Right lobe of liver (tissue), 6 donors: ENCODE measurements at regions not wholly inside any gene's neighbourhood (a gene's known extent, or its start where the extent isn't known, plus 50 kb on each side); places are given as distances from the start of the nearest gene placed in this dataset.

Experiments
- ATAC-seq, 4 donors: fragments of 200-7000 bp; cut with Tn5 transposase; one replicate each; pipeline ENCODE4 v1.9.1; 2020; ENCODE audit warnings: mild to moderate bottlenecking in 4 of 4, moderate library complexity in 4 of 4
- DNase-seq, 3 donors: peaks; one replicate each; pipeline ENCODE4 v3.0.0-alpha.2; 2020
- H3K27ac ChIP-seq, 3 donors: fragments of 200-600 bp; one replicate each; pipeline ENCODE4 v1.8.0; 2022
- H3K27me3 ChIP-seq, 2 donors: fragments of 200-600 bp; one replicate each; pipeline ENCODE4 v1.8.0; 2022
- H3K36me3 ChIP-seq, 4 donors: fragments of 200-600 bp; sonication (generic) in 1 of 4; one replicate each; pipeline versions ENCODE4 v1.5.1 to v1.8.0; 2017 to 2022; ENCODE audit warnings: control low read depth in 1 of 4
- H3K4me1 ChIP-seq, 4 donors: fragments of 200-600 bp; sonication (generic) in 1 of 4; one replicate each; pipeline versions ENCODE4 v1.5.1 to v1.8.0; 2017 to 2022; ENCODE audit warnings: control low read depth in 1 of 4
- H3K4me3 ChIP-seq, 3 donors: fragments of 200-600 bp; one replicate each; pipeline ENCODE4 v1.8.0; 2022
- H3K9me3 ChIP-seq, 4 donors: fragments of 200-600 bp; sonication (generic) in 1 of 4; one replicate each; pipeline versions ENCODE4 v1.5.1 to v1.8.0; 2017 to 2022; ENCODE audit warnings: control low read depth in 1 of 4
- CTCF ChIP-seq, 4 donors: fragments of 200-600 bp in 3 of 4; fragments of 450-650 bp in 1 of 4; IDR thresholded peaks; one replicate each; pipeline versions ENCODE4 v1.5.1 to v1.8.0; 2016 to 2022; ENCODE audit warnings: antibody characterized with exemption in 4 of 4, mild to moderate bottlenecking in 2 of 4
- POLR2A ChIP-seq: fragments of 450-650 bp; IDR thresholded peaks from one replicate; pipeline ENCODE4 v1.6.1; 2017; ENCODE audit warnings: antibody characterized with exemption, mild to moderate bottlenecking
- WGBS: methylation state at CpG from one replicate; pipeline ENCODE4 v1.1.6; 2018; ENCODE audit warnings: low coverage, low lambda C conversion rate; ENCODE audit not compliant: insufficient coverage; ENCODE audit errors: missing lambda C conversion rate; 5-methylcytosine and 5-hydroxymethylcytosine counted together
- intact Hi-C, 2 donors: fragments of 100-400 bp; cut with DNase I; formaldehyde crosslinking; loops; one replicate each; pipeline versions ENCODE4 v1.11.2 to v1.14.1; 2022
- donor health status: DM: no; HTN: yes; CAD: no.
- donor health status: DM: no; HTN: no; CAD: no.
- donor health status: DM: no; HTN: no; CAD: no.
- donor health status: DM: no; HTN: yes; CAD: no.
- donor health status: DM: no; HTN: yes; CAD: no.

GRCh38 chr7:88457320-88457719 lies 150.6 kb upstream of the STEAP4 start:
- Histone ChIP-seq H3K36me3 (no peaks in the 10 kb centered on the region), H3K9me3 (no peaks in the 10 kb centered on the region), H3K27ac (no peak overlapping the region), H3K4me3 (no peak overlapping the region), H3K27me3 (no peaks in the 10 kb centered on the region), H3K4me1 (no peaks in the 10 kb centered on the region)
- TF ChIP-seq CTCF (IDR thresholded peaks at IDR 0.05) (no peak), POLR2A (no peak)
- 71% methylated on average over 1 of the region's 1 CpG for WGBS
- ATAC-seq (no peak), DNase-seq (no peak)
- intact Hi-C loops = no loop called here

GRCh38 chr7:88456490-88456889 lies 149.8 kb upstream of the STEAP4 start:
- intact Hi-C loops = no loop called here
- DNase-seq = no peak
- Histone ChIP-seq H3K36me3 (no peaks in the 10 kb centered on the region), H3K27ac (no peak overlapping the region), H3K4me3 (no peak overlapping the region), H3K27me3 (no peaks in the 10 kb centered on the region), H3K4me1 (no peaks in the 10 kb centered on the region), H3K9me3 (no peaks in the 10 kb centered on the region)
- TF ChIP-seq CTCF (IDR thresholded peaks at IDR 0.05) (no peak), POLR2A (no peak)
- 11% methylated on average over 1 of the region's 1 CpG for WGBS
- ATAC-seq = no peak

GRCh38 chr7:88455696-88456095 lies 149.0 kb upstream of the STEAP4 start:
- no peaks in the 10 kb centered on the region for H3K36me3 ChIP-seq
- DNase-seq = no peak
- H3K4me1 ChIP-seq = no peaks in the 10 kb centered on the region
- no peak overlapping the region for H3K27ac ChIP-seq
- intact Hi-C loops = no loop called here
- TF ChIP-seq POLR2A (no peak), CTCF (IDR thresholded peaks at IDR 0.05) (no peak)
- WGBS = 67% methylated on average over 1 of the region's 1 CpG
- H3K9me3 ChIP-seq = no peaks in the 10 kb centered on the region
- no peak for ATAC-seq
- H3K27me3 ChIP-seq = no peaks in the 10 kb centered on the region
- no peak overlapping the region for H3K4me3 ChIP-seq

- H3K27ac ChIP-seq = no peak overlapping the region
Observed at GRCh38 chr7:88452646-88453045, 146.0 kb upstream of the STEAP4 start.

More at GRCh38 chr7:88452646-88453045, 146.0 kb upstream of the STEAP4 start:
- Histone ChIP-seq H3K36me3 (no peaks in the 10 kb centered on the region), H3K4me3 (no peak overlapping the region), H3K27me3 (no peaks in the 10 kb centered on the region), H3K9me3 (no peaks in the 10 kb centered on the region), H3K4me1 (no peaks in the 10 kb centered on the region)
- TF ChIP-seq CTCF (IDR thresholded peaks at IDR 0.05) = no peak
- TF ChIP-seq POLR2A = no peak
- no peak for ATAC-seq
- intact Hi-C loops = no loop called here
- DNase-seq = no peak
- 71% methylated on average over 3 of the region's 3 CpGs for WGBS
